ENCODE measurements at regions not wholly inside any gene's neighbourhood (a gene's known extent, or its start where the extent isn't known, plus 50 kb on each side); places are given as distances from the start of the nearest gene placed in this dataset.

DNA sequence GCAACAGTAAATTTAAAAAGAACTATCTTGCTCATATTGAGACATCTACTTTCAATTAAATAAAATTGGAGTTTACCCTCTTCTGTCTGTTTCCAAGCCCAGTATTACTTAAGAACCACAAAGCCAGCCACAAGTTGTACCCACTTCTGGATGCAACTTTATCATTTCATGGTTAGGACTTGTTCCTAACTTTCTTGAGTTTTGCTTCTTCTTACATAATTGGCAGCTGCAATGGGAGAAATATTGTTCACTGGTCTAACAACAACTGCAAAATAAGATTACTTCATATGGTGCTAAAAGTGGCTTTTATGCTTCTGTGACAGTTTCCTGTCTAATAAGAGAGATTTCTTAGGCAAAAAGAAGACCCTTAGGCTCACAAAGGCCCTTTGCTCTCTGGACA lies 240.6 kb downstream of the OTOL1 start:
- Histone ChIP-seq H3K36me3 (no peaks in the 10 kb centered on the region), H3K27ac (no peak overlapping the region), H3K4me3 (ENCODE audit: low read depth, low read length) (no peak overlapping the region), H3K27me3 (ENCODE audit: insufficient read depth, low read depth, severe bottlenecking) (no peaks in the 10 kb centered on the region), H3K9me3 (ENCODE audit: severe bottlenecking) (no peaks in the 10 kb centered on the region)
- DNase-seq, result no peak
- TF ChIP-seq, protein P1, sequence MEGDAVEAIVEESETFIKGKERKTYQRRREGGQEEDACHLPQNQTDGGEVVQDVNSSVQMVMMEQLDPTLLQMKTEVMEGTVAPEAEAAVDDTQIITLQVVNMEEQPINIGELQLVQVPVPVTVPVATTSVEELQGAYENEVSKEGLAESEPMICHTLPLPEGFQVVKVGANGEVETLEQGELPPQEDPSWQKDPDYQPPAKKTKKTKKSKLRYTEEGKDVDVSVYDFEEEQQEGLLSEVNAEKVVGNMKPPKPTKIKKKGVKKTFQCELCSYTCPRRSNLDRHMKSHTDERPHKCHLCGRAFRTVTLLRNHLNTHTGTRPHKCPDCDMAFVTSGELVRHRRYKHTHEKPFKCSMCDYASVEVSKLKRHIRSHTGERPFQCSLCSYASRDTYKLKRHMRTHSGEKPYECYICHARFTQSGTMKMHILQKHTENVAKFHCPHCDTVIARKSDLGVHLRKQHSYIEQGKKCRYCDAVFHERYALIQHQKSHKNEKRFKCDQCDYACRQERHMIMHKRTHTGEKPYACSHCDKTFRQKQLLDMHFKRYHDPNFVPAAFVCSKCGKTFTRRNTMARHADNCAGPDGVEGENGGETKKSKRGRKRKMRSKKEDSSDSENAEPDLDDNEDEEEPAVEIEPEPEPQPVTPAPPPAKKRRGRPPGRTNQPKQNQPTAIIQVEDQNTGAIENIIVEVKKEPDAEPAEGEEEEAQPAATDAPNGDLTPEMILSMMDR (IDR thresholded peaks at IDR 0.05; ENCODE audit: low read depth, low read length), result no peak

DNA sequence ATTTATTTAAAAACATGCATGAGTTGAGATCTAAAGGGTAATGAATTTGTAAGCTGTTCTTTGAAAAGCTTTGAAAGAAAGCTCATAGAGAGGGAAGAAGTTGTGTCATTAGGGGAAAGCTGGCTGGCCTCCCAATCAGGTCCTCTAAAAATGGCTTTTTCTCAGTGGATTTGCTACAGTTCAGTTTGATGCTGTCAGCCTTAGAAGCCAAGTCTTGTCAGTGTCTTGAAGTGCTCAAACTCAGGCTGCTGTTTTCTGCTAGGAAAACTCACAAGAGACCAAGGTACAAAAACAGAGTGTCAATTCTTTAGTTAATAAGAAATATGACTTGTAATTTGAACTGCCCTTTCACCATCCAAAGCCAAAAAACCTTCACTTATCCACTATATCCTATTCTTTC lies 243.8 kb downstream of the OTOL1 start:
- no peaks in the 10 kb centered on the region for H3K36me3 ChIP-seq
- TF ChIP-seq, protein P1 (IDR thresholded peaks at IDR 0.05; ENCODE audit: low read depth, low read length), result no peak
- no peak overlapping the region for H3K27ac ChIP-seq
- H3K9me3 ChIP-seq (ENCODE audit: severe bottlenecking), result no peaks in the 10 kb centered on the region
- no peak overlapping the region for H3K4me3 ChIP-seq (ENCODE audit: low read depth, low read length)
- H3K27me3 ChIP-seq (ENCODE audit: insufficient read depth, low read depth, severe bottlenecking), result no peaks in the 10 kb centered on the region
- DNase-seq, result no peak

DNA sequence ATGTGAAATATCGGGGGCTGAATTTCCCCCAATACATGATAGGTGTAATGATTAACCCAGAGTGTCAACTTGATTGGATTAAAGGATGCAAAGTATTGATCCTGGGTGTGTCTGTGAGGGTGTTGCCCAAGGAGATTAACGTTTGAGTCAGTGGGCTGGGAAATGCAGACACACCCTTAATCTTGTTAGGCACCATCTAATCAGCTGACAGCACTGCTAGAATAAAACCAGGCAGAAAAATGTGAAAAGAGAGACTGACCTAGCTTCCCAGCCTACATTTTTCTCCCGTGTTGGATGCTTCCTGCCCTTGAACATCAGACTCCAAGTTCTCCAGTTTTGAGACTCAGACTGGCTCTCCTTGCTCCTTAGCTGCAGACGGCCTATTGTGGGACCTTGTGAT lies 247.8 kb downstream of the OTOL1 start:
- Histone ChIP-seq H3K27me3 (ENCODE audit: insufficient read depth, low read depth, severe bottlenecking) (no peaks in the 10 kb centered on the region), H3K4me3 (ENCODE audit: low read depth, low read length) (no peak overlapping the region), H3K36me3 (no peaks in the 10 kb centered on the region), H3K27ac (no peak overlapping the region), H3K9me3 (ENCODE audit: severe bottlenecking) (no peaks in the 10 kb centered on the region)
- TF ChIP-seq, protein P1 (IDR thresholded peaks at IDR 0.05; ENCODE audit: low read depth, low read length), result no peak
- DNase-seq, result peak; percentile 39

DNA sequence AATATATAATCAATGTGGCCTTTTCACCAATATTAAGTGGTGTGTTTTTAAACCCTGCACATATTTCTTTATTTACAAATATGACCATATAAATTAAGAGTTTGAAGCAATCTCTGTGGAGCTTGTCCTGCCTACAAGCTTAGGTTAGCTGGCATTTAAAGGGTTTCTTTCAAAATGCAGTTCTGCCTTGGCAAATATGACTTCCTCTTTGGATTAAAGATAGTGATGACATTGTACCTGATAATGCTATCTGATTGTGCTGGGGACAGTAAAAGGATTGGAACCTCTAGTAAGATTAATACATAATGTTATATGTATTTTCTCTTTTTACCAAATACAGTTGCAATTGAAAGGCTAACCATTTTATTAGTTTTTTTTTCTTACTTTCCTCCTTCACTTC lies 249.1 kb downstream of the OTOL1 start:
- TF ChIP-seq, protein P1 (IDR thresholded peaks at IDR 0.05; ENCODE audit: low read depth, low read length), result no peak
- DNase-seq, result no peak
- Histone ChIP-seq H3K27ac (no peak overlapping the region), H3K9me3 (ENCODE audit: severe bottlenecking) (peaks cover 2% of the 10 kb centered on the region), H3K4me3 (ENCODE audit: low read depth, low read length) (no peak overlapping the region), H3K27me3 (ENCODE audit: insufficient read depth, low read depth, severe bottlenecking) (no peaks in the 10 kb centered on the region), H3K36me3 (no peaks in the 10 kb centered on the region)

DNA sequence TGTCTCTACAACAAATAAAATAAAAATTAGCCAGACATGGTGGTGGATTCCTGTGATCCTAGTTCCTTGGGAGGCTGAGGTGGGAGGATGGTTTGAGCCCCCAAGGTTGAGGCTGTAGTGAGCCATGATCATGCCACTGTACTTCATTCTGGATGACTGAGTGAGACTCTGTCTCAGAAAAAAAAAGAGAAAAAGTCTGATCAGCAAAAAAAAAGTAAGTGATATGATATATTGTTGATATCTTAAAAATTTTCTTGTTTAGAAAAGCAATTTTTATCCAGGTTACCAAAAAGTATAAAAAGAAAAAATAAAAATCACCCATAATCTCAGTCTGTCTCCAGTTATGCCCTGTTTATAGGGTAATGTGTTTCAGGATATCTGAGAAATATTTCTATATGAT lies 251.4 kb downstream of the OTOL1 start:
- no peak overlapping the region for H3K4me3 ChIP-seq (ENCODE audit: low read depth, low read length)
- TF ChIP-seq, protein P1 (IDR thresholded peaks at IDR 0.05; ENCODE audit: low read depth, low read length), result no peak
- no peaks in the 10 kb centered on the region for H3K27me3 ChIP-seq (ENCODE audit: insufficient read depth, low read depth, severe bottlenecking)
- peaks cover 2% of the 10 kb centered on the region for H3K9me3 ChIP-seq (ENCODE audit: severe bottlenecking)
- H3K36me3 ChIP-seq, result no peaks in the 10 kb centered on the region
- H3K27ac ChIP-seq, result no peak overlapping the region
- DNase-seq, result no peak

DNA sequence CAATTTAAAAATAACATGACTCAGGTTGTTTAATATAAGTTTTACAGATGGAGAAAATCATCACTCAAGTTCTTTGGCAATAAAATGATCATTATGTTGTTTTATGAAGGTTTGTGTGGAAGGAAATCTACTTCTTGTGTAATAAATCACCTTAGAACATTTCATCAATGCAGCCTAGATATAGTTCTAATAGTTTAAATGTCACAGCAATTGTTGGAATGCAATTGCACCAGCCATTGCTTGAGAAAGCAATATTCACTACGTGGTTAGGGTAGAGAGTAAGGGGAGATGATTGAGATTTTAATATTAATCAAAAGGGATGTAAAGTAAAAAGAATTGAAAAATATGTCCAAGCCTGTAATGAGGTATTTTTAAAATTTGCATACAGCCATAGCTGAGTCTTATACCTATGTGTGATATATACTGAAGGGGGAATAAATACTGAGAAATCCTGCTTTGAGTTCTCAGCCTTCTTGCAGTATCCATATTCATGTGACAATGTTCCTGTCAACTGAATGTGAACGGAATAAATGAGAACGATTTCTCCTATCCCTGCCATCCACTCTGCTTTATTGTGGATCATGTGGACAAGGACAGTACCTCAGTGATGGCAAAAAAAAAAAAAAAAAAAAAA lies 257.9 kb downstream of the OTOL1 start:
- TF ChIP-seq, protein P1 (IDR thresholded peaks at IDR 0.05; ENCODE audit: low read depth, low read length), result no peak
- no peak for DNase-seq
- Histone ChIP-seq H3K27me3 (ENCODE audit: insufficient read depth, low read depth, severe bottlenecking) (no peaks in the 10 kb centered on the region), H3K27ac (no peak overlapping the region), H3K36me3 (no peaks in the 10 kb centered on the region), H3K9me3 (ENCODE audit: severe bottlenecking) (peaks cover 2% of the 10 kb centered on the region), H3K4me3 (ENCODE audit: low read depth, low read length) (no peak overlapping the region)
